Right atrium auricular region (tissue), 2 donors: ENCODE measurements at regions not wholly inside any gene's neighbourhood (a gene's known extent, or its start where the extent isn't known, plus 50 kb on each side); places are given as distances from the start of the nearest gene placed in this dataset.

Source experiments
- DNase-seq: peaks from one replicate; pipeline ENCODE4 v3.0.0-alpha.2; 2019; ENCODE audit warnings: low spot score
- H3K27ac ChIP-seq, 2 donors: fragments of 200-600 bp; sonication (generic); 1 replicate in 1 of 2; 2 replicates in 1 of 2; pipeline ENCODE4 v1.5.1; 2016 to 2019
- H3K27me3 ChIP-seq, 2 donors: fragments of 200-600 bp; sonication (generic); one replicate each; pipeline versions ENCODE4 v1.5.1 to v1.6.0; 2017 to 2019
- H3K36me3 ChIP-seq: fragments of 200-600 bp; sonication (generic); one replicate; pipeline ENCODE4 v1.5.1; 2016
- H3K4me1 ChIP-seq, 2 donors: fragments of 200-600 bp; sonication (generic); one replicate each; pipeline versions ENCODE4 v1.5.1 to v1.6.0; 2017 to 2019
- H3K4me3 ChIP-seq, 2 donors: fragments of 200-600 bp; sonication (generic); 1 replicate in 1 of 2; 2 replicates in 1 of 2; pipeline ENCODE4 v1.5.1; 2017 to 2019; ENCODE audit warnings: mild to moderate bottlenecking in 1 of 2, moderate library complexity in 1 of 2
- H3K9me3 ChIP-seq, 2 donors: fragments of 200-600 bp; sonication (generic); one replicate each; pipeline ENCODE4 v1.5.1; 2019
- TF ChIP-seq, protein P1 (sequence below), 2 donors: fragments of 200-600 bp; sonication (generic); IDR thresholded peaks; one replicate each; pipeline ENCODE4 v1.5.1; 2019; ENCODE audit warnings: antibody characterized with exemption in 2 of 2

- Histone ChIP-seq H3K27ac (no peak overlapping the region), H3K9me3 (no peaks in the 10 kb centered on the region)
Measured at GRCh38 chr4:24094726-24095125, 204.9 kb upstream of the PPARGC1A start.

DNA sequence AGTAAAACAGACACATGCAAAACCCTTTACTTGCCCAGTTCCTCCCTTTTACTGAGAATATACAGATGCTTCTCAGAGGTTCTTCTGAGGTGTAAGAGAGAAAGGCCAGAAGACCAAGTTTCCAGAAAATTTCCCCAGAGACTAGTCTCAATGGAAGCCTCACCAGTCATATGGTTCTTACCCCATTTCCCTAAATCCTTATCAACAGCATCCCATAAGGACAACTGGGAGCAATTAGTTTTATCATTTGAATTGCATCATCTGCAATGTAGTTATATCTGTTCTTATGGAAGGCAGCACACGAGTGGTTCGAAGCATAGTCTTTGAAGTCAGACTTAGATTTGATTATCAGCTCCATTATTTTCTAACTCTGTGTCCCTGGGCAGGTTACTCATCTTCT is 203.6 kb upstream of the PPARGC1A start:
- TF ChIP-seq, protein P1, sequence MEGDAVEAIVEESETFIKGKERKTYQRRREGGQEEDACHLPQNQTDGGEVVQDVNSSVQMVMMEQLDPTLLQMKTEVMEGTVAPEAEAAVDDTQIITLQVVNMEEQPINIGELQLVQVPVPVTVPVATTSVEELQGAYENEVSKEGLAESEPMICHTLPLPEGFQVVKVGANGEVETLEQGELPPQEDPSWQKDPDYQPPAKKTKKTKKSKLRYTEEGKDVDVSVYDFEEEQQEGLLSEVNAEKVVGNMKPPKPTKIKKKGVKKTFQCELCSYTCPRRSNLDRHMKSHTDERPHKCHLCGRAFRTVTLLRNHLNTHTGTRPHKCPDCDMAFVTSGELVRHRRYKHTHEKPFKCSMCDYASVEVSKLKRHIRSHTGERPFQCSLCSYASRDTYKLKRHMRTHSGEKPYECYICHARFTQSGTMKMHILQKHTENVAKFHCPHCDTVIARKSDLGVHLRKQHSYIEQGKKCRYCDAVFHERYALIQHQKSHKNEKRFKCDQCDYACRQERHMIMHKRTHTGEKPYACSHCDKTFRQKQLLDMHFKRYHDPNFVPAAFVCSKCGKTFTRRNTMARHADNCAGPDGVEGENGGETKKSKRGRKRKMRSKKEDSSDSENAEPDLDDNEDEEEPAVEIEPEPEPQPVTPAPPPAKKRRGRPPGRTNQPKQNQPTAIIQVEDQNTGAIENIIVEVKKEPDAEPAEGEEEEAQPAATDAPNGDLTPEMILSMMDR (IDR thresholded peaks at IDR 0.05): no peak
- Histone ChIP-seq H3K27me3 (no peaks in the 10 kb centered on the region), H3K4me3 (no peak overlapping the region), H3K4me1 (no peaks in the 10 kb centered on the region), H3K9me3 (no peaks in the 10 kb centered on the region), H3K27ac (no peak overlapping the region), H3K36me3 (no peaks in the 10 kb centered on the region)
- DNase-seq: no peak

More at GRCh38 chr4:24094726-24095125, 204.9 kb upstream of the PPARGC1A start:
- no peak overlapping the region for H3K4me3 ChIP-seq
- no peaks in the 10 kb centered on the region for H3K4me1 ChIP-seq
- TF ChIP-seq, protein P1 (IDR thresholded peaks at IDR 0.05): no peak
- no peak for DNase-seq
- H3K36me3 ChIP-seq: no peaks in the 10 kb centered on the region
- H3K27me3 ChIP-seq: no peaks in the 10 kb centered on the region

DNA sequence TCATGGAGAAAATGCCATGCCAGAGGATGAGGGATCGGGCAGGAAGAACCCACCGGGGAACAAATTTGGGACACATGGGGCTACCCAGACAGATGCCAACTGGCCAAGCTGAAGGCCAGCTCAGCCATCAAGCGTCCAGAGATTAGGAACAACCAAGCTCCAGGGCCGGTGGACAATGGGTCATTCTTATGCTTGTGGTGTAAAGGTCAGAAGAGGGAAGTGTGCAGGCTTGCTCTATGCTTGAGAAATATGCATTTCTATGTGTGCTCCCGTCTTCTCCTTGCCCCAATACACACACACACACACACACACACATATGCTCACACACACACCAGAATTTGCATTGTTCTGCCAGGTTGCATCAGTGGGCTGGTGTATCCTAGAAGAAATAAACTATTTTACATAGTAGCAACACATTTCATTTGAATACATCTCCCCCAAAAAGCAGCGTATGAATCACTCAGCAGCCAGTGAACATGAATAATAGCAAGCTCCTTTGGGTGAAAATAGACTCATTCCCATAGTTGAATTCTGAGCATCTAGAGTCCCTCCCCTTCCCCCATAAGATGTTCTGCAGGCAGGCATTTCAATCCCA is 201.9 kb upstream of the PPARGC1A start:
- Histone ChIP-seq H3K36me3 (no peaks in the 10 kb centered on the region), H3K27me3 (no peaks in the 10 kb centered on the region), H3K4me1 (no peaks in the 10 kb centered on the region), H3K4me3 (no peak overlapping the region), H3K9me3 (no peaks in the 10 kb centered on the region), H3K27ac (no peak overlapping the region)
- no peak for DNase-seq
- TF ChIP-seq, protein P1 (IDR thresholded peaks at IDR 0.05): no peak

- Histone ChIP-seq H3K27me3 (no peaks in the 10 kb centered on the region), H3K36me3 (no peaks in the 10 kb centered on the region), H3K9me3 (no peaks in the 10 kb centered on the region), H3K4me1 (no peaks in the 10 kb centered on the region), H3K27ac (no peak overlapping the region), H3K4me3 (no peak overlapping the region)
- TF ChIP-seq, protein P1 (IDR thresholded peaks at IDR 0.05): no peak
- no peak for DNase-seq
Measured at GRCh38 chr4:24089851-24090534, 200.1 kb upstream of the PPARGC1A start.

GRCh38 chr4:24080871-24081270 is 191.0 kb upstream of the PPARGC1A start:
- H3K27ac ChIP-seq: no peak overlapping the region
- H3K4me3 ChIP-seq: no peak overlapping the region
- TF ChIP-seq, protein P1 (IDR thresholded peaks at IDR 0.05): no peak
- H3K9me3 ChIP-seq: no peaks in the 10 kb centered on the region
- H3K27me3 ChIP-seq: no peaks in the 10 kb centered on the region
- no peaks in the 10 kb centered on the region for H3K4me1 ChIP-seq
- no peak for DNase-seq
- H3K36me3 ChIP-seq: no peaks in the 10 kb centered on the region
